MCF 10A (cell line): ENCODE measurements at regions not wholly inside any gene's neighbourhood (a gene's known extent, or its start where the extent isn't known, plus 50 kb on each side); places are given as distances from the start of the nearest gene placed in this dataset.

Experiments used
- BruUV-seq: library from RNA; stranded (reverse); fragments of 400-500 nt; replicated peaks from 2 replicates; lab custom pipeline; 2021; lab: Mats Ljungman, UMichigan
- CTCF ChIA-PET: fragments of 300-600 bp; sonication (Branson Sonifier 250); formaldehyde crosslinking; extraction: SDS; loops from one replicate; lab custom pipeline; 2021; ENCODE audit warnings: antibody characterized with exemption, inconsistent platforms; lab: Yijun Ruan, JAX
- POLR2A ChIA-PET: fragments of 300-600, 350-650 bp; sonication (Branson Sonifier 250); formaldehyde crosslinking; extraction: SDS; loops from one replicate; lab custom pipeline; 2020; ENCODE audit warnings: antibody characterized with exemption, inconsistent platforms; lab: Yijun Ruan, JAX
- DNase-seq: peaks from one replicate; pipeline ENCODE4 v3.0.0-alpha.2; 2018; ENCODE audit not compliant: unreplicated experiment
- H3K27ac Mint-ChIP-seq: one replicate; pipeline ENCODE4 v1.8.0; 2022; ENCODE audit warnings: mild to moderate bottlenecking, low read depth, mixed read lengths; ENCODE audit not compliant: unreplicated experiment
- H3K27me3 Mint-ChIP-seq: one replicate; pipeline ENCODE4 v1.8.0; 2022; ENCODE audit warnings: mixed read lengths; ENCODE audit not compliant: insufficient read depth, unreplicated experiment
- H3K36me3 Mint-ChIP-seq: one replicate; pipeline ENCODE4 v1.8.0; 2022; ENCODE audit warnings: mild to moderate bottlenecking, moderate library complexity, mixed read lengths; ENCODE audit not compliant: insufficient read depth, unreplicated experiment
- H3K4me1 Mint-ChIP-seq: one replicate; pipeline ENCODE4 v1.8.0; 2022; ENCODE audit warnings: mixed read lengths; ENCODE audit not compliant: insufficient read depth, unreplicated experiment
- H3K4me3 Mint-ChIP-seq: one replicate; pipeline ENCODE4 v1.8.0; 2022; ENCODE audit warnings: mild to moderate bottlenecking, moderate library complexity, mixed read lengths; ENCODE audit not compliant: unreplicated experiment
- H3K9me3 Mint-ChIP-seq: one replicate; pipeline ENCODE4 v1.8.0; 2022; ENCODE audit warnings: mixed read lengths; ENCODE audit not compliant: unreplicated experiment
- intact Hi-C: fragments of 100-400 bp; cut with micrococcal nuclease; formaldehyde crosslinking; loops from 2 replicates; pipeline ENCODE4 v1.14.1; 2022
- TF ChIP-seq, protein P1 (sequence below): fragments of 200-600 bp; IDR thresholded peaks from one replicate; pipeline ENCODE4 v1.8.0; 2022; ENCODE audit warnings: antibody characterized with exemption, mild to moderate bottlenecking; ENCODE audit not compliant: unreplicated experiment

DNA sequence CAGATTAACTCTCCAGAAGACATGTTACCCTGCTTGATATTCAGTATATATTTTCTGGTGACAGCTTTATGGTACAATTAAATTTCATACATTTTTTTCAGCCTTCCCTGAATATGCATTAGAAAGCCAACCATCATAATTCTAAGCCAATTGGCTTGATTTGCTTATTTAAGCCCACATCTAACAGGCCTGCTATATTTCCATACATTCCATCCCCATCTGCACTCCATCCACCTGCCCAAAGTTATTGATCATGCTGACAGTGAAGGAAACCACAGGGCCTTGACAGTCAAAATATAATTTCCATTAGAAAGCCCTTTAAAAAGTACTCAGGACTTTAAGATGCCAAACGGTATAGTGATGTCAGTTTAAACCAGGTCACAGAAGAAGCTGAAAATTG lies 164.3 kb downstream of the GXYLT1 start:
- Mint-ChIP-seq H3K4me3 (no peak overlapping the region), H3K9me3 (no peaks in the 10 kb centered on the region), H3K4me1 (no peaks in the 10 kb centered on the region), H3K27me3 (no peaks in the 10 kb centered on the region), H3K36me3 (no peaks in the 10 kb centered on the region), H3K27ac (no peak overlapping the region)
- intact Hi-C loops, result no loop called here
- no TSS peak for BruUV-seq
- ChIA-PET POLR2A (no interaction called here), CTCF (no interaction called here)
- TF ChIP-seq, protein P1, sequence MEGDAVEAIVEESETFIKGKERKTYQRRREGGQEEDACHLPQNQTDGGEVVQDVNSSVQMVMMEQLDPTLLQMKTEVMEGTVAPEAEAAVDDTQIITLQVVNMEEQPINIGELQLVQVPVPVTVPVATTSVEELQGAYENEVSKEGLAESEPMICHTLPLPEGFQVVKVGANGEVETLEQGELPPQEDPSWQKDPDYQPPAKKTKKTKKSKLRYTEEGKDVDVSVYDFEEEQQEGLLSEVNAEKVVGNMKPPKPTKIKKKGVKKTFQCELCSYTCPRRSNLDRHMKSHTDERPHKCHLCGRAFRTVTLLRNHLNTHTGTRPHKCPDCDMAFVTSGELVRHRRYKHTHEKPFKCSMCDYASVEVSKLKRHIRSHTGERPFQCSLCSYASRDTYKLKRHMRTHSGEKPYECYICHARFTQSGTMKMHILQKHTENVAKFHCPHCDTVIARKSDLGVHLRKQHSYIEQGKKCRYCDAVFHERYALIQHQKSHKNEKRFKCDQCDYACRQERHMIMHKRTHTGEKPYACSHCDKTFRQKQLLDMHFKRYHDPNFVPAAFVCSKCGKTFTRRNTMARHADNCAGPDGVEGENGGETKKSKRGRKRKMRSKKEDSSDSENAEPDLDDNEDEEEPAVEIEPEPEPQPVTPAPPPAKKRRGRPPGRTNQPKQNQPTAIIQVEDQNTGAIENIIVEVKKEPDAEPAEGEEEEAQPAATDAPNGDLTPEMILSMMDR, result no peak
- DNase-seq, result no peak

DNA sequence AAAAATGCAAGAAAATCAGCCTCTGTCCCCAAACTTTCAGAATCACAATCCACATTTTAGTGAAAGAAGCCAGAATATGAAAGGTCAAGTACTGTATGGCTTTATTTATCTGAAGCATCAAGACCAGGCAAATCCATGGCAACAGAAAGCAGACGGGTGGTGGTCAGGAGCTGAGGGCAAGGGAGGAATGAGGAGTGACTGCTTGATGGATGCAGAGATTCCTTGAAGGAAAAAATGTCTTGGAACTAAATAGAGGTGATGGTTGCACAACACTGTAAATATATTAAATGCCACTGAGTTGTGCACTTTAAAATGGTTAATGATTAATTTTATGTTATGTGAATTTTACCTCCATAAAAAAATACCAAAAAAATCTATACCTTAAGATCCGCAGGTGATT lies 165.1 kb downstream of the GXYLT1 start:
- BruUV-seq, result no TSS peak
- no peaks in the 10 kb centered on the region for H3K36me3 Mint-ChIP-seq
- H3K4me1 Mint-ChIP-seq, result no peaks in the 10 kb centered on the region
- ChIA-PET POLR2A (no interaction called here), CTCF (interaction anchor here (0.6 kb wide), 1 partner anchor 779 kb away, joined by 3 read pairs; no protein-coding TSS in a partner anchor)
- H3K27me3 Mint-ChIP-seq, result no peaks in the 10 kb centered on the region
- no peak overlapping the region for H3K27ac Mint-ChIP-seq
- TF ChIP-seq, protein P1, result no peak
- intact Hi-C loops, result no loop called here
- H3K4me3 Mint-ChIP-seq, result no peak overlapping the region
- DNase-seq, result no peak
- H3K9me3 Mint-ChIP-seq, result no peaks in the 10 kb centered on the region

DNA sequence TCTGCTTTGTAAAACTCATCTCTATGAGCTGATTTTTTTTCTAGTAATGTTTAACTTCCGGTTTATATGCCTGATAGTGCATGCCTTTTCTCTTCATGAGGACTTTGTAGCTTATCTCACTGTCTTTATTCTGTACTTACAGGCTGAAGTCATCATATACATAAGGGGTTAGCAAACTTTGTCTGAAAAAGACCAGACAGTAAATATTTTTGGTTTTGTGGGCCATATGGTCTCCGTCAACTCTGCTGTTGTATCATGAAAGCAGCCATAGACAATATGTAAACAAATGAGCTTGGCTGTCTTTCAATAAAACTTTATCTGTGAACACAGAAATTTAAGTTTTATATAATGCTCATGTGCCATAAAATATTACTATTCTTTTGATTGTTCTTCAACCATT lies 172.1 kb downstream of the GXYLT1 start:
- TF ChIP-seq, protein P1, result no peak
- intact Hi-C loops, result no loop called here
- POLR2A ChIA-PET, result interaction anchor here (0.5 kb wide), 1 partner anchor 633 kb away, joined by 3 read pairs; no protein-coding TSS in a partner anchor
- no peak for DNase-seq
- H3K27me3 Mint-ChIP-seq, result no peaks in the 10 kb centered on the region
- no peak overlapping the region for H3K27ac Mint-ChIP-seq
- no peak overlapping the region for H3K4me3 Mint-ChIP-seq
- no peaks in the 10 kb centered on the region for H3K9me3 Mint-ChIP-seq
- H3K36me3 Mint-ChIP-seq, result no peaks in the 10 kb centered on the region
- no peaks in the 10 kb centered on the region for H3K4me1 Mint-ChIP-seq
- BruUV-seq, result no TSS peak
- CTCF ChIA-PET, result interaction anchor here (0.7 to 1.0 kb wide), 3 partner anchors 11 to 52 kb away, joined by 3 to 5 read pairs (median 4); no protein-coding TSS in a partner anchor

DNA sequence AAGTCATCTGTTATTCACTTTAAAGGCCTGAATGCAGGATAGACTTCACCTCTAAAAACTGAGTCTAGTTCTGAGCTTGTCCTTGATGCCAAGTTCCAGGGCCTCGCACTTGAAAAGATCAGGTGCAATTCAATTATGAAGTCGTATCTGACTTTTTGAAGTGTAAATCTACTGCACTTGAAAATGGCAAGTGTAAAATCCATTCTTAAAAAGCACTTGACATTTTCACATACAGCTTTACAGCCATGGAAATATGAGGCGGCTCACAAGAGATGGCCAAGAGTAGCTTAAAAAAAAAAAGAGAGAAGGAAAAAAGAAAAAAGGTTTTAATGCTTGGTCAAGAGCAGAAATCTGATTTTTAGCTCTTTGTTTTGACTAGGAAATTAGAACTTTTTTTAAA lies 172.5 kb downstream of the GXYLT1 start:
- intact Hi-C loops, result no loop called here
- ChIA-PET CTCF (interaction anchor here (0.6 to 1.0 kb wide), 4 partner anchors 11 to 752 kb away, joined by 3 to 5 read pairs (median 4); no protein-coding TSS in a partner anchor), POLR2A (no interaction called here)
- H3K4me3 Mint-ChIP-seq, result no peak overlapping the region
- no TSS peak for BruUV-seq
- no peak for DNase-seq
- no peaks in the 10 kb centered on the region for H3K27me3 Mint-ChIP-seq
- H3K4me1 Mint-ChIP-seq, result no peaks in the 10 kb centered on the region
- no peaks in the 10 kb centered on the region for H3K36me3 Mint-ChIP-seq
- no peaks in the 10 kb centered on the region for H3K9me3 Mint-ChIP-seq
- TF ChIP-seq, protein P1, result no peak
- no peak overlapping the region for H3K27ac Mint-ChIP-seq
